Panc1 (cell line): ENCODE measurements at regions not wholly inside any gene's neighbourhood (a gene's known extent, or its start where the extent isn't known, plus 50 kb on each side); places are given as distances from the start of the nearest gene placed in this dataset.
A peak's percentile ranks its signal among the peaks of the same experiment; 100 is the strongest.

Experiments
- ATAC-seq: fragments of 200-7000 bp; cut with Tn5 transposase; 2 replicates; pipeline ENCODE4 v1.9.1; 2020; ENCODE audit warnings: mild to moderate bottlenecking, moderate library complexity
- BruUV-seq: library from RNA; stranded (reverse); fragments of 400-500 nt; replicated peaks from 2 replicates; lab custom pipeline; 2021; lab: Mats Ljungman, UMichigan
- CTCF ChIA-PET: fragments of 300-600 bp; sonication (Branson Sonifier 250); formaldehyde crosslinking; loops from one replicate; lab custom pipeline; 2022; ENCODE audit warnings: antibody characterized with exemption; lab: Charles Lee
- POLR2A ChIA-PET: fragments of 300-600 bp; sonication (Branson Sonifier 250); formaldehyde crosslinking; loops from one replicate; lab custom pipeline; 2022; ENCODE audit warnings: antibody characterized with exemption; lab: Charles Lee
- DNase-seq: peaks from one replicate; pipeline ENCODE4 v3.0.0-alpha.2; 2010; ENCODE audit warnings: low read depth, low spot score
- H3K27ac ChIP-seq: 2 replicates; pipeline ENCODE4 v1.5.1; 2011; ENCODE audit warnings: mild to moderate bottlenecking, low read length, inconsistent platforms
- H3K27me3 ChIP-seq: fragments of 200-500 bp; sonication (Bioruptor generic); 2 replicates; pipeline ENCODE4 v1.6.0; 2014; ENCODE audit warnings: low read length, inconsistent platforms; ENCODE audit not compliant: control insufficient read depth, insufficient read depth
- H3K36me3 ChIP-seq: fragments of 200-500 bp; sonication (Bioruptor generic); 2 replicates; pipeline ENCODE4 v1.5.1; 2014; ENCODE audit warnings: inconsistent platforms, mild to moderate bottlenecking, low read length, moderate library complexity; ENCODE audit not compliant: control insufficient read depth, insufficient read depth
- H3K4me1 ChIP-seq: 2 replicates; pipeline ENCODE4 v1.5.1; 2011; ENCODE audit warnings: inconsistent platforms, mild to moderate bottlenecking, low read length, moderate library complexity; ENCODE audit not compliant: control insufficient read depth, insufficient read depth
- H3K4me3 ChIP-seq, 2 experiments: 2 replicates each; pipeline ENCODE4 v1.5.1; 2011 to 2012; ENCODE audit warnings: low read depth in 2 of 2, low read length in 2 of 2, mild to moderate bottlenecking in 2 of 2, inconsistent platforms in 1 of 2, moderate library complexity in 1 of 2
- H3K9me3 ChIP-seq: fragments of 200-500 bp; sonication (Bioruptor generic); 2 replicates; pipeline ENCODE4 v1.5.1; 2014; ENCODE audit warnings: low read depth, mild to moderate bottlenecking, inconsistent platforms, low read length, moderate library complexity; ENCODE audit not compliant: control insufficient read depth, insufficient read depth
- CTCF ChIP-seq: fragments of 450-650 bp; IDR thresholded peaks from 2 replicates; pipeline ENCODE4 v1.5.1; 2017; ENCODE audit warnings: mild to moderate bottlenecking
- POLR2AphosphoS5 ChIP-seq: IDR thresholded peaks from 2 replicates; pipeline ENCODE4 v1.6.1; 2012; ENCODE audit warnings: mild to moderate bottlenecking, low read depth, low read length, moderate library complexity
- REST ChIP-seq, 2 experiments: IDR thresholded peaks; 2 replicates each; pipeline ENCODE4 v1.6.1; 2011 to 2012; ENCODE audit warnings: low read depth in 2 of 2, control low read depth in 1 of 2, low read length in 1 of 2, mild to moderate bottlenecking in 1 of 2, moderate library complexity in 1 of 2; ENCODE audit not compliant: insufficient read depth in 1 of 2
- SIN3A ChIP-seq: IDR thresholded peaks from 2 replicates; pipeline ENCODE4 v1.6.1; 2012; ENCODE audit warnings: low read depth, mild to moderate bottlenecking, low read length, moderate library complexity, borderline replicate concordance; ENCODE audit not compliant: insufficient read depth
- TCF7L2 ChIP-seq: IDR thresholded peaks from 2 replicates; pipeline ENCODE4 v1.6.1; 2011; ENCODE audit warnings: mild to moderate bottlenecking, low read depth, low read length, inconsistent platforms
- in situ Hi-C: cut with HindIII; loops from 2 replicates; pipeline ENCODE4 v1.10.0; 2016; ENCODE audit warnings: low sequenced_read_pairs, low pct_unique_long_range_greater_than_20kb
- intact Hi-C: fragments of 100-400 bp; cut with micrococcal nuclease; formaldehyde crosslinking; loops from one replicate; pipeline ENCODE4 v1.10.0; 2022; ENCODE audit not compliant: unreplicated experiment

GRCh38 chr7:93043385-93043985 is 74.3 kb downstream of the SAMD9 start:
- peak; percentile 92 for ATAC-seq

GRCh38 chr7:93040355-93040754 is 77.4 kb downstream of the SAMD9 start:
- H3K4me3 ChIP-seq, result no peak overlapping the region
- no peak for TF ChIP-seq REST (IDR thresholded peaks at IDR 0.05; ENCODE audit: insufficient read depth in 1 of 2, low read depth in 2 of 2, low read length in 1 of 2)
- no peak for TF ChIP-seq POLR2AphosphoS5
- TF ChIP-seq TCF7L2, result no peak
- no peak for TF ChIP-seq CTCF
- no peak for TF ChIP-seq SIN3A
- no TSS peak for BruUV-seq
- in situ Hi-C loops, result no loop called here
- intact Hi-C loops, result no loop called here
- H3K27ac ChIP-seq, result no peak overlapping the region
- POLR2A ChIA-PET, result no interaction called here
- no peaks in the 10 kb centered on the region for H3K36me3 ChIP-seq
- H3K9me3 ChIP-seq, result no peaks in the 10 kb centered on the region
- peaks cover 17% of the 10 kb centered on the region for H3K4me1 ChIP-seq
- H3K27me3 ChIP-seq, result no peaks in the 10 kb centered on the region
- DNase-seq (no peak), ATAC-seq (no peak)
- CTCF ChIA-PET, result no interaction called here

More at GRCh38 chr7:93043385-93043985, 74.3 kb downstream of the SAMD9 start:
- no peak for DNase-seq
- H3K9me3 ChIP-seq, result no peaks in the 10 kb centered on the region
- peak overlapping the region; percentile 75 for H3K27ac ChIP-seq
- TF ChIP-seq CTCF, result no peak
- TF ChIP-seq POLR2AphosphoS5, result 0 out of 2 replicates have a peak, but pooled peaks have one; percentile 30
- no peak for TF ChIP-seq REST (IDR thresholded peaks at IDR 0.05; ENCODE audit: insufficient read depth in 1 of 2, low read depth in 2 of 2, low read length in 1 of 2)
- no peak for TF ChIP-seq SIN3A
- TF ChIP-seq TCF7L2, result peak; percentile 97
- ChIA-PET CTCF (no interaction called here), POLR2A (no interaction called here)
- intact Hi-C loops (no loop called here), in situ Hi-C loops (no loop called here)
- H3K27me3 ChIP-seq, result no peaks in the 10 kb centered on the region
- no peaks in the 10 kb centered on the region for H3K36me3 ChIP-seq
- H3K4me3 ChIP-seq, result peak overlapping the region; percentile 33 to 40
- BruUV-seq, result no TSS peak
- peaks cover 25% of the 10 kb centered on the region for H3K4me1 ChIP-seq
